BJ (cell line): ENCODE measurements at regions not wholly inside any gene's neighbourhood (a gene's known extent, or its start where the extent isn't known, plus 50 kb on each side); places are given as distances from the start of the nearest gene placed in this dataset.

Experiments
- CTCF ChIA-PET: fragments of 350-600 bp; formaldehyde crosslinking; extraction: SDS; loops from one replicate; lab custom pipeline; 2021; ENCODE audit warnings: antibody characterized with exemption, inconsistent platforms; lab: Yijun Ruan, JAX
- POLR2A ChIA-PET: fragments of 300-600 bp; sonication (Branson Sonifier 250); formaldehyde crosslinking; extraction: SDS; loops from one replicate; lab custom pipeline; 2021; ENCODE audit warnings: antibody characterized with exemption; lab: Charles Lee
- DNase-seq: peaks from one replicate; pipeline ENCODE4 v3.0.0-alpha.2; 2011; ENCODE audit warnings: low read depth
- H3K27me3 ChIP-seq: 2 replicates; pipeline ENCODE4 v1.6.0; 2011; ENCODE audit warnings: low read length; ENCODE audit not compliant: control insufficient read depth, insufficient read depth
- H3K36me3 ChIP-seq: 2 replicates; pipeline ENCODE4 v1.5.1; 2011; ENCODE audit warnings: low read length; ENCODE audit not compliant: control insufficient read depth, insufficient read depth
- H3K4me3 ChIP-seq: 2 replicates; pipeline ENCODE4 v1.5.1; 2011; ENCODE audit warnings: low read depth, mild to moderate bottlenecking, control low read depth, low read length
- TF ChIP-seq, protein P1 (sequence below): IDR thresholded peaks from 2 replicates; pipeline ENCODE4 v1.5.1; 2011; ENCODE audit warnings: low read depth, mild to moderate bottlenecking, control low read depth, inconsistent platforms, low read length, moderate library complexity; ENCODE audit not compliant: insufficient read depth

DNA sequence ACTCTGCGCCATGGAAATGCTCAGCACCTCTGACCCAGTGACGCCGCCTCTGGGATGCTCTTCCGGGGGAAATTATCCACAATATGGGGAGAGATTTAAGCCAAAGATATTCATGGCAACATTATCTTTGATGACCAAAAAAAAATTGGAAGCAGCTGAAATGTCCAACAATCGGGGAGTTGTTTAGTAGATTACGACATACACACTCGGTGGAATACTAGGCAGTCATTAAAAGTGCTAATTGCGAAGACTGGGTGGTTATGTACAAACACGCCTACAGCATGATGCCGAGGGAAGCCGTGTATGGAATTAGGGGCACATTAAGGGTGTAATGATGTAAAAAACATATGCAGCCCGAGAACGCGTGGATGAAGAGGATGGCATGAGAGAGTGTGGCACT lies 75.2 kb downstream of the UNCX start:
- POLR2A ChIA-PET, result no interaction called here
- no peak overlapping the region for H3K4me3 ChIP-seq
- no peaks in the 10 kb centered on the region for H3K27me3 ChIP-seq
- no peak for DNase-seq
- CTCF ChIA-PET, result interaction anchor here (0.7 kb wide), 1 partner anchor 61 kb away, joined by 4 read pairs; no protein-coding TSS in a partner anchor
- H3K36me3 ChIP-seq, result no peaks in the 10 kb centered on the region
- TF ChIP-seq, protein P1, sequence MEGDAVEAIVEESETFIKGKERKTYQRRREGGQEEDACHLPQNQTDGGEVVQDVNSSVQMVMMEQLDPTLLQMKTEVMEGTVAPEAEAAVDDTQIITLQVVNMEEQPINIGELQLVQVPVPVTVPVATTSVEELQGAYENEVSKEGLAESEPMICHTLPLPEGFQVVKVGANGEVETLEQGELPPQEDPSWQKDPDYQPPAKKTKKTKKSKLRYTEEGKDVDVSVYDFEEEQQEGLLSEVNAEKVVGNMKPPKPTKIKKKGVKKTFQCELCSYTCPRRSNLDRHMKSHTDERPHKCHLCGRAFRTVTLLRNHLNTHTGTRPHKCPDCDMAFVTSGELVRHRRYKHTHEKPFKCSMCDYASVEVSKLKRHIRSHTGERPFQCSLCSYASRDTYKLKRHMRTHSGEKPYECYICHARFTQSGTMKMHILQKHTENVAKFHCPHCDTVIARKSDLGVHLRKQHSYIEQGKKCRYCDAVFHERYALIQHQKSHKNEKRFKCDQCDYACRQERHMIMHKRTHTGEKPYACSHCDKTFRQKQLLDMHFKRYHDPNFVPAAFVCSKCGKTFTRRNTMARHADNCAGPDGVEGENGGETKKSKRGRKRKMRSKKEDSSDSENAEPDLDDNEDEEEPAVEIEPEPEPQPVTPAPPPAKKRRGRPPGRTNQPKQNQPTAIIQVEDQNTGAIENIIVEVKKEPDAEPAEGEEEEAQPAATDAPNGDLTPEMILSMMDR, result no peak

DNA sequence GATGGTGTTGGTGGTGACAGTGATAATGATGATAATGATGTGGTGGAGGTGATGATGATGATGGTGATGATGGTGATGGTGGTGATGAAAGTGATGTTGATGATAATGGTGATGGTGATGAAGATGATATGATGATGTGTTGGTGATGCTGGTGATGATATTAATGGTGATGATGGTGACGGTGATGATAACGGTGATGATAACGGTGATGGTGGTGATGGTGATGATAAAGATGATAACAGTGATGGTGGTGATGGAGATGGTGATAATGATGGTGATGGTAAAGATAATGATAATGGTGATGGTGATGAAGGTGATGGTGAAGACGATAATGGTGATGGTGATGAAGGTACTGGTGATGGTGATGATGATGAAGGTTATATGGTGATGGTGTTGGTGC lies 76.6 kb downstream of the UNCX start:
- no peak overlapping the region for H3K4me3 ChIP-seq
- TF ChIP-seq, protein P1, result no peak
- ChIA-PET CTCF (no interaction called here), POLR2A (no interaction called here)
- no peaks in the 10 kb centered on the region for H3K36me3 ChIP-seq
- no peak for DNase-seq
- no peaks in the 10 kb centered on the region for H3K27me3 ChIP-seq

DNA sequence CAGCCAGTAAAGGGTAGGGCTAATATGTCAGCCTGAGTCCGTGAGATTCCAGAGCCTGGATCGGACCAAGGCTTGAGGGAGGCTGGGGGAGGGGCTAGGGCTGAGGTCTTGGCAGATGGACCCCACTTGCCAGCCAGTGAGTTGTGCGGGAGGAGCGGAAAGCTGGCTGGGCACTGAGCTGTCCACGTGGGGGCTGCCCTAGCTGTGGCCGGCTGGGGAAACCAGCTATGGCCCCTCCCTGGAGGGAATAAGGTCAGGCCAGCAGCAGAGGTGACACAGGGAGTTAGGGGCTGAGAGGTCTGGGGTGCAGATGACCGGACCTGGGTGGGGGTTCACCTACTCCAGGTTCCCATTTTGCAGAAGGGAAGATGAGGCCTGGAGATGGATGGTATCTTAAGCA lies 77.3 kb downstream of the UNCX start:
- TF ChIP-seq, protein P1, result no peak
- no peak for DNase-seq
- no peak overlapping the region for H3K4me3 ChIP-seq
- CTCF ChIA-PET, result no interaction called here
- H3K36me3 ChIP-seq, result no peaks in the 10 kb centered on the region
- no peaks in the 10 kb centered on the region for H3K27me3 ChIP-seq
- POLR2A ChIA-PET, result no interaction called here

DNA sequence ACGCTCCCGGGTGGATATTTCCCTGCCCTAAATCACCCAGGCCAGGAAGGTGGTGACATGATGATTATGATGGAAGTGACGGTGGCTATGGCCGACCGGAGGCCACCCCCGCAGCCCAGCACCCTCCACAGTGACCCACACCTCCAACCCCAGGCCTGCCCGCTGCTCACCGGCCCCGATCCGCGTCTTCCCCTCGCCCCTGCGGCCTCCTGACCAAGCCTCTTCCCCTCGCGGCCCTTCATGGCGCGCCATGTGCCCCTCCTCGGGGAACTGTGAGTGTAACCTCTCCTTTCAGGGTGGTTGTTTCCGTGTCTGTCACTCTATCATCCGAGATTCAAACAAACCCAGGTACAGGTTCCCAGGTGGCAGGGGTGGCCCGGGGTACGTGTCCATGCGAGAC lies 78.3 kb downstream of the UNCX start:
- TF ChIP-seq, protein P1, result no peak
- POLR2A ChIA-PET, result no interaction called here
- H3K36me3 ChIP-seq, result no peaks in the 10 kb centered on the region
- no peak overlapping the region for H3K4me3 ChIP-seq
- no peaks in the 10 kb centered on the region for H3K27me3 ChIP-seq
- DNase-seq, result no peak
- CTCF ChIA-PET, result no interaction called here

DNA sequence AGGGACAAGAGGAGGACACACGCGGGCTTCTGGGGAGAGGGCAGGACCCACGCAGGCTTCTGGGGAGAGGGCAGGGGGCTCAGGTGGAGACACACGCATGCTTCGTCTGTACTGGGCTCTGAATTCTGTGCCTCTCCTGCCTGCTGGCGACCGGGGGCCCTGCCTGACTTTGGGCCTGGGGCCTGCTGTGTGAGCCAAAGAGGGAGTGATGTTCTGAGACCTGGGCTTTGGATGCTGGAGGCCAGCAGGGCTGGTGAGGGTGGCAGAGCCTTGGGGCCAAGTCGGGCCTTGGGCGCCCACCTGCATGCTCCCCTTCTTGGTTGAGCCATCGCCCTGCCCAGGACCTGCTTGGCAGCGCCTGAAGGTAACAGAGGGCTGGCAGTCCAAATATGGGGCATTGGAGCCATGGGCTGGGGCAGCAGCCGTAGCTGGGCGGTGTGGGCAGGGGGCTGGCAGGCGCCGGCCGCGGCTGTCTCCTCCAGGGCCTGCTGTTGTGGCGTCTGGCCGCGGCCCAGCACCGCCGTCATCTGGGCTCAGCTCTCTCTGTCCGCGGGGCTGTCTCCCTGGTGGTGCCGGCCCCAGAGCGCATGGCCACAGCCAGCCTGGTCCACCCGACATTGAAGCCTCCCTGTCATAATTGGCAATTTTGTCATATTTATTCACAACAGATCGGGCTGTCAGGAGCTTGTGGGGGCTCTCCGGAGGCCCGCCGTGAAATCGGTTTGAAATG lies 78.9 kb downstream of the UNCX start:
- no peak for DNase-seq
- H3K36me3 ChIP-seq, result no peaks in the 10 kb centered on the region
- H3K27me3 ChIP-seq, result no peaks in the 10 kb centered on the region
- no peak overlapping the region for H3K4me3 ChIP-seq
- ChIA-PET POLR2A (no interaction called here), CTCF (no interaction called here)
- TF ChIP-seq, protein P1, result no peak
